ENCODE measurements at regions not wholly inside any gene's neighbourhood (a gene's known extent, or its start where the extent isn't known, plus 50 kb on each side); places are given as distances from the start of the nearest gene placed in this dataset.

DNA sequence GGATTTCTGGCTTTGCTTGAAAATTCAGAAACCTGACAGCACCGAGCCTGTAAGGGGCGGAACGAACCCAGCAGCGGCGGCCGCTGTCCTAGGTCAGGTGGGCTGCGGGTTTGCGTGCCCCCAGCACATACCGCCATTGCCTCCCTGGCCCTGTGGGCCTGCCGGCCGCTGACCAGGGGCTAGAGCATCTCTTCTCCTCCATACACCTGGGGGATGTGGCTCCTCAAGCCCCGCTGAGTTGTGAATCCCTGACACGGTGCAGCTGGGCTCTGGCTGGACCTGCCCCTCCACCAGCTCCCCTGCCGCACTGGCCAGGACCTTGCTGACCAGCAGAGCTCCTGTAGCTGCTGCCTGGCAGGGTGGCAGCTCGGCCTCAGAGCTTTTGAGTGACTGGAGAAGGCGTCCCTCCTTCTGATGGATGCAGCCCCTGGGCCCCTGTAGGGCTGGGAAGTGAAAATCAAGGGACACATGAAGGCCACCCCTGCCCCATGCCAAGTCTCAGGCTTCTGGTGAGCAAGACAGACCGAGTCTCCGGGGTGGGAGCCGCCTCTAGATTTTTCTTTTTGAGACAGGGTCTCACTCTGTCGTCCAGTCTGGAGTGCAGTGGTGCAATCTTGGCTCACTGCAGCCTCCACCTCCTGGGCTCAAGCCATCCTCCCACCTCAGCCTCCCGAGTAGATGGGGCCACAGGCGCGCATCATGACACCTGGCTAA, 184.9 kb upstream of the SFSWAP start:
- Histone ChIP-seq H3K4me1 (ENCODE audit: control extremely low read depth in 1 of 4, control insufficient read depth in 4 of 4, insufficient read depth in 4 of 4, low read length in 3 of 4) (peaks cover 2 to 29% (median 21%) of the 10 kb centered on the region in 4 experiments), H3K9me3 (ENCODE audit: control extremely low read depth in 1 of 5, control insufficient read depth in 4 of 5, insufficient read depth in 2 of 5, low read depth in 1 of 5, low read length in 4 of 5) (no peaks in the 10 kb centered on the region), H3K4me3 (ENCODE audit: control insufficient read depth in 1 of 7, extremely low read depth in 1 of 7, insufficient read depth in 4 of 7, low read depth in 2 of 7, low read length in 6 of 7) (no peak overlapping the region), H3K27me3 (replicated peaks in 2 of 5; ENCODE audit: control insufficient read depth in 4 of 5, insufficient read depth in 5 of 5, low read length in 4 of 5) (no peaks in the 10 kb centered on the region), H3K36me3 (ENCODE audit: control insufficient read depth in 4 of 4, insufficient read depth in 4 of 4, low read length in 3 of 4) (no peaks in the 10 kb centered on the region), H3K27ac (ENCODE audit: insufficient read depth in 1 of 2, low read depth in 1 of 2, low read length in 2 of 2, poor library complexity in 1 of 2, severe bottlenecking in 2 of 2) (no peak overlapping the region)
- no peak for DNase-seq
- ChIA-PET CTCF (no interaction called here), POLR2A (no interaction called here)
- 97% methylated on average over 17 of the region's 23 CpGs for WGBS (ENCODE audit: insufficient coverage)

DNA sequence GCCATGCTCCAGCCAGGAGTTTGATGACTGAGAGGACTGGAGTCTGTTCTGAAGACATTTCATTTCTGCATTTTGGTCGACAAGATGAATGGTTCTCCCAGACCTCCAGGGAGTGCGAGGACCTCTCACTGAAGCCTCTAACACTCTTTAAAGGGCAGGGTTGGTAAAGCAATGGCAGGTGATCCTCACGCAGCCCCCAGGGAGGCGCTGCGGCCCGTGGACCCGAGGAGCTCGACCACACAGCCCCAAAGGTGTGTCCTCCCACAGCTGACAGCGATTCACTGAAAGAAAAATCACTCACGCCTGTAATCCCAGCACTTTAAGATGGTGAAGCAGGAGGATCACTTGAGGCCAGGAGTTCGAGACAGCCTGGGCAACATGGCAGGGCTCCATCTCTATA, 183.8 kb upstream of the SFSWAP start:
- H3K4me1 ChIP-seq (ENCODE audit: control extremely low read depth in 1 of 4, control insufficient read depth in 4 of 4, insufficient read depth in 4 of 4, low read length in 3 of 4), result peaks cover 2 to 29% (median 21%) of the 10 kb centered on the region in 4 experiments
- CTCF ChIA-PET, result interaction anchor here (1.2 kb wide), 1 partner anchor 410 kb away, joined by 3 read pairs; no protein-coding TSS in a partner anchor
- no peak overlapping the region for H3K27ac ChIP-seq (ENCODE audit: insufficient read depth in 1 of 2, low read depth in 1 of 2, low read length in 2 of 2, poor library complexity in 1 of 2, severe bottlenecking in 2 of 2)
- POLR2A ChIA-PET, result no interaction called here
- no peak overlapping the region for H3K4me3 ChIP-seq (ENCODE audit: control insufficient read depth in 1 of 7, extremely low read depth in 1 of 7, insufficient read depth in 4 of 7, low read depth in 2 of 7, low read length in 6 of 7)
- H3K9me3 ChIP-seq (ENCODE audit: control extremely low read depth in 1 of 5, control insufficient read depth in 4 of 5, insufficient read depth in 2 of 5, low read depth in 1 of 5, low read length in 4 of 5), result no peaks in the 10 kb centered on the region
- no peaks in the 10 kb centered on the region for H3K36me3 ChIP-seq (ENCODE audit: control insufficient read depth in 4 of 4, insufficient read depth in 4 of 4, low read length in 3 of 4)
- DNase-seq, result no peak
- no peaks in the 10 kb centered on the region for H3K27me3 ChIP-seq (replicated peaks in 2 of 5; ENCODE audit: control insufficient read depth in 4 of 5, insufficient read depth in 5 of 5, low read length in 4 of 5)
- WGBS (ENCODE audit: insufficient coverage), result 83% methylated on average over 8 of the region's 11 CpGs

DNA sequence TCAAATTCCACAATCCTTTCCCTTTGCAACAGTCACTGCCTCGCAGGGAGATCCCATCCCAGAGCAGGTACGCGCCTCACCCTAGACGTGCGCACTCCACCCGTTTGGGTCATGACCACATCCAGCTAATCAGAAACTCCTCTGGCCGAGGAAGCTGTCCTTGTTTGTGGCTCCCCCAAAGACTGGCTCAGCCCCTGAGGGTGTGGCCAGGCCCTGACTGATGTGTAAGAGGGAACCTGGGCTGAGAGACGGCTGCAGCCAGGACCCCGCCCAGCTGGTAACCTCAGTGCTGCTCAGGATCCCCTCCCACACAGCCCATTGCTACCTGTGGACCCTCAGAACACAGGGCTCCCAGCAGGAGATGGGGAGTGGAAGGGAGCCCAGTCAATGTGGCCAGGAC, 183.2 kb upstream of the SFSWAP start:
- H3K4me1 ChIP-seq (ENCODE audit: control extremely low read depth in 1 of 4, control insufficient read depth in 4 of 4, insufficient read depth in 4 of 4, low read length in 3 of 4), result peaks cover 2 to 29% (median 21%) of the 10 kb centered on the region in 4 experiments
- H3K27me3 ChIP-seq (replicated peaks in 2 of 5; ENCODE audit: control insufficient read depth in 4 of 5, insufficient read depth in 5 of 5, low read length in 4 of 5), result peaks cover 0 to 2% (median 0%) of the 10 kb centered on the region in 5 experiments
- DNase-seq, result no peak
- no peak overlapping the region for H3K27ac ChIP-seq (ENCODE audit: insufficient read depth in 1 of 2, low read depth in 1 of 2, low read length in 2 of 2, poor library complexity in 1 of 2, severe bottlenecking in 2 of 2)
- ChIA-PET POLR2A (no interaction called here), CTCF (interaction anchor here (1.2 to 1.8 kb wide), 2 partner anchors 9 to 411 kb away, joined by 3 to 6 read pairs; no protein-coding TSS in a partner anchor)
- no peaks in the 10 kb centered on the region for H3K9me3 ChIP-seq (ENCODE audit: control extremely low read depth in 1 of 5, control insufficient read depth in 4 of 5, insufficient read depth in 2 of 5, low read depth in 1 of 5, low read length in 4 of 5)
- no peaks in the 10 kb centered on the region for H3K36me3 ChIP-seq (ENCODE audit: control insufficient read depth in 4 of 4, insufficient read depth in 4 of 4, low read length in 3 of 4)
- no peak overlapping the region for H3K4me3 ChIP-seq (ENCODE audit: control insufficient read depth in 1 of 7, extremely low read depth in 1 of 7, insufficient read depth in 4 of 7, low read depth in 2 of 7, low read length in 6 of 7)
- WGBS (ENCODE audit: insufficient coverage), result 91% methylated on average over 8 of the region's 9 CpGs

DNA sequence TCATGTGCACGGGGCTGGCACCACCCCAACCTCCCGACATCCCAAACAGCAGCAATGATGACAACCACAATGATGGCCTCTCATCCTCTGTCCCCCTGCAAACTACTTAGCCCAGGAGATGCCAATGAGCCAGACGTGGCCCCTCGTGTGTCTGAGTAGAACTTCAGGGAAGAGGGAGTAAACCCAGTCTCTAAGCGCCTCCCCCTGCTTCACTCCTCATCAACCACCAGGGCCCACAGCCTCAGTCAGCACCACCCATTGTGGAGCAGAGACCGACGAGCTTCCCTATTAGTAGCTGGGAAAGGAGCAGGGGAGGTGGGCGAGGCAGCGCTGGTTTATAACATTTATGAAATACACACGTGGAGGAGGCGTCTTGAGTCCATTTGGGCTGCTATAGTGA, 182.7 kb upstream of the SFSWAP start:
- H3K4me1 ChIP-seq (ENCODE audit: control extremely low read depth in 1 of 4, control insufficient read depth in 4 of 4, insufficient read depth in 4 of 4, low read length in 3 of 4), result peaks cover 2 to 29% (median 21%) of the 10 kb centered on the region in 4 experiments
- H3K4me3 ChIP-seq (ENCODE audit: control insufficient read depth in 1 of 7, extremely low read depth in 1 of 7, insufficient read depth in 4 of 7, low read depth in 2 of 7, low read length in 6 of 7), result peak overlapping the region in 1 of 7 experiments; percentile 3
- no peak overlapping the region for H3K27ac ChIP-seq (ENCODE audit: insufficient read depth in 1 of 2, low read depth in 1 of 2, low read length in 2 of 2, poor library complexity in 1 of 2, severe bottlenecking in 2 of 2)
- ChIA-PET POLR2A (no interaction called here), CTCF (interaction anchor here (1.2 to 1.8 kb wide), 2 partner anchors 9 to 411 kb away, joined by 3 to 6 read pairs; no protein-coding TSS in a partner anchor)
- peaks cover 0 to 2% (median 0%) of the 10 kb centered on the region in 5 experiments for H3K27me3 ChIP-seq (replicated peaks in 2 of 5; ENCODE audit: control insufficient read depth in 4 of 5, insufficient read depth in 5 of 5, low read length in 4 of 5)
- no peaks in the 10 kb centered on the region for H3K36me3 ChIP-seq (ENCODE audit: control insufficient read depth in 4 of 4, insufficient read depth in 4 of 4, low read length in 3 of 4)
- no peaks in the 10 kb centered on the region for H3K9me3 ChIP-seq (ENCODE audit: control extremely low read depth in 1 of 5, control insufficient read depth in 4 of 5, insufficient read depth in 2 of 5, low read depth in 1 of 5, low read length in 4 of 5)
- DNase-seq, result no peak
- 98% methylated on average over 7 of the region's 11 CpGs for WGBS (ENCODE audit: insufficient coverage)

DNA sequence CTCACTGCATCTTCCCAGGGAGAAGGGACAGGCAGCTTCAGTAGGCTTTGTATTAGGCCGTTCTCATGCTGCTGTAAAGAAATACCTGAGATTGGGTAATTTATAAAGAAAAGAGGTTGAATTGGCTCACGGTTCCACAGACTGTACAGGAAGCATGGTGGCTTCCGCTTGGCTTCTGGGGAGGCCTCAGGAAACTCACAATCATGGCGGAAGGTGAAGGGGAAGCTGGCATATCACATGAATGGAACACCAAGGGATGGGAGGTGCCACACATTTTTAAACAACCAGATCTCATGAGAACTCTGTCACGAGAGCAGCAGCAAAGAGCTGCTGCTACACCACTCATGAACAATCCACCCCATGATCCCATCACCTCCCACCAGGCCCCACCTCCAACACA, 182.2 kb upstream of the SFSWAP start:
- Histone ChIP-seq H3K4me1 (ENCODE audit: control extremely low read depth in 1 of 4, control insufficient read depth in 4 of 4, insufficient read depth in 4 of 4, low read length in 3 of 4) (peaks cover 2 to 29% (median 21%) of the 10 kb centered on the region in 4 experiments), H3K4me3 (ENCODE audit: control insufficient read depth in 1 of 7, extremely low read depth in 1 of 7, insufficient read depth in 4 of 7, low read depth in 2 of 7, low read length in 6 of 7) (peak overlapping the region in 2 of 7 experiments; percentile 1 to 3), H3K36me3 (ENCODE audit: control insufficient read depth in 4 of 4, insufficient read depth in 4 of 4, low read length in 3 of 4) (no peaks in the 10 kb centered on the region), H3K27me3 (replicated peaks in 2 of 5; ENCODE audit: control insufficient read depth in 4 of 5, insufficient read depth in 5 of 5, low read length in 4 of 5) (peaks cover 0 to 2% (median 0%) of the 10 kb centered on the region in 5 experiments), H3K9me3 (ENCODE audit: control extremely low read depth in 1 of 5, control insufficient read depth in 4 of 5, insufficient read depth in 2 of 5, low read depth in 1 of 5, low read length in 4 of 5) (no peaks in the 10 kb centered on the region), H3K27ac (ENCODE audit: insufficient read depth in 1 of 2, low read depth in 1 of 2, low read length in 2 of 2, poor library complexity in 1 of 2, severe bottlenecking in 2 of 2) (no peak overlapping the region)
- CTCF ChIA-PET, result interaction anchor here (1.8 kb wide), 1 partner anchor 8 kb away, joined by 6 read pairs; no protein-coding TSS in a partner anchor
- peak; percentile 35 to 80 (median 67) for DNase-seq
- WGBS (ENCODE audit: insufficient coverage), result 15% methylated on average over 5 of the region's 5 CpGs
- POLR2A ChIA-PET, result no interaction called here

DNA sequence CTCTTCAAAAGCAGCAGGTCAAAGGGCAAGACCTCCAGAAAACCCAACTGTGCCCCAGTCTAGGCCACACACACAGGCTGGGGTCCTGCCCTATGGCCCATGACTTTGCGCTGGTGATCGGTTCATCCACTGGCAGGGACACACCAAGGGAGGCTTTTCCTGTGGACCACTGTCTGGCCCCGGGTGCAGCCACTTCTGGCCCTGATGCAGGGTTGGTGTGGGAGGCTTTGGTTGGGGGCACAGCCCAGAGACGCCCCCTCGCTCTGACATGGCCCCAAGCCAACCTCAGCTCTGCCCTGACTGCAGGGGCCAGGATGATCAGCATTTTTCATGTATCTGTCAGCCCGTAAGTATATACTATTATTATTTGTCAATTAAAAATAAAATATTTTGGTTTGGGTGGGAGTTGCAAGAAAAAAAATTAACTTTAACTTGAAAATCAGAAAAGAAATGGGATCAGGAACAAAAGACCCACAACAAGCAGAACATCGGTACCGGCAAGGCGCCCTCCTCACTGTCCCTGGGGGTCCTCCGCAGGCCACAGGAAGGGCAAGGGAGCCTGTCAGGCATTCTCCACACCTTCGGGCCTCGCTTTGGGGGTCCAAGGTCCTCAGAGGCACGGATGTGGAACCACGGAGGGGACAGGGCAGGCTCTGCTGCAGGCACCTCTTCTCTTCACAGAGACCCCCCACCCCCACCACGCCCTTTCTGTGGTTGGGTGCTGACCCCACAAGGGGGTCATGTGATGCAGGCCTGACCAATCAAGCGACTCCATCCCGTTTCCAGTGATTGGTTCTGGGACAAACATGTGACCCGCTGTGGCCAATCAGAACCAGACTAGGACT, 181.5 kb upstream of the SFSWAP start:
- peak overlapping the region in 1 of 7 experiments; percentile 1 for H3K4me3 ChIP-seq (ENCODE audit: control insufficient read depth in 1 of 7, extremely low read depth in 1 of 7, insufficient read depth in 4 of 7, low read depth in 2 of 7, low read length in 6 of 7)
- ChIA-PET CTCF (interaction anchor here (1.8 kb wide), 1 partner anchor 8 kb away, joined by 6 read pairs; no protein-coding TSS in a partner anchor), POLR2A (no interaction called here)
- WGBS (ENCODE audit: insufficient coverage), result 97% methylated on average over 14 of the region's 18 CpGs
- H3K27me3 ChIP-seq (replicated peaks in 2 of 5; ENCODE audit: control insufficient read depth in 4 of 5, insufficient read depth in 5 of 5, low read length in 4 of 5), result peaks cover 0 to 2% (median 0%) of the 10 kb centered on the region in 5 experiments
- no peak overlapping the region for H3K27ac ChIP-seq (ENCODE audit: insufficient read depth in 1 of 2, low read depth in 1 of 2, low read length in 2 of 2, poor library complexity in 1 of 2, severe bottlenecking in 2 of 2)
- H3K4me1 ChIP-seq (ENCODE audit: control extremely low read depth in 1 of 4, control insufficient read depth in 4 of 4, insufficient read depth in 4 of 4, low read length in 3 of 4), result peaks cover 2 to 29% (median 21%) of the 10 kb centered on the region in 4 experiments
- DNase-seq, result no peak
- H3K9me3 ChIP-seq (ENCODE audit: control extremely low read depth in 1 of 5, control insufficient read depth in 4 of 5, insufficient read depth in 2 of 5, low read depth in 1 of 5, low read length in 4 of 5), result no peaks in the 10 kb centered on the region
- no peaks in the 10 kb centered on the region for H3K36me3 ChIP-seq (ENCODE audit: control insufficient read depth in 4 of 4, insufficient read depth in 4 of 4, low read length in 3 of 4)

DNA sequence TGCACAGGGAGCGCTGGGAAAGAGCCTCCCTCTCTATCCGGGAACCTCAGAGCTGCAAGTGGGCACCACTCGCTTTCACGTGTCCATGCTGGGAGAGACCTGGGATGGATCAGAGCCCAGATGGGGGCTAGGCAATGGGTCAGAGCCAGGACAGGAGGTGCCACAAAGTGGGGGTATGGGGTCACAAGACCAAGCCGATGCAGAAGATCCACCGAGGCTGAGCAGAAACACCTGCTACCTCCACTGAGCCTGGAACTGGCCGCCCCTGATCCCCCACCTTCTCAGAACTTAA, 180.9 kb upstream of the SFSWAP start:
- WGBS (ENCODE audit: insufficient coverage), result 99% methylated on average over 6 of the region's 7 CpGs
- Histone ChIP-seq H3K9me3 (ENCODE audit: control extremely low read depth in 1 of 5, control insufficient read depth in 4 of 5, insufficient read depth in 2 of 5, low read depth in 1 of 5, low read length in 4 of 5) (no peaks in the 10 kb centered on the region), H3K27me3 (replicated peaks in 2 of 5; ENCODE audit: control insufficient read depth in 4 of 5, insufficient read depth in 5 of 5, low read length in 4 of 5) (peaks cover 0 to 2% (median 0%) of the 10 kb centered on the region in 5 experiments), H3K36me3 (ENCODE audit: control insufficient read depth in 4 of 4, insufficient read depth in 4 of 4, low read length in 3 of 4) (no peaks in the 10 kb centered on the region), H3K4me3 (ENCODE audit: control insufficient read depth in 1 of 7, extremely low read depth in 1 of 7, insufficient read depth in 4 of 7, low read depth in 2 of 7, low read length in 6 of 7) (no peak overlapping the region), H3K27ac (ENCODE audit: insufficient read depth in 1 of 2, low read depth in 1 of 2, low read length in 2 of 2, poor library complexity in 1 of 2, severe bottlenecking in 2 of 2) (no peak overlapping the region), H3K4me1 (ENCODE audit: control extremely low read depth in 1 of 4, control insufficient read depth in 4 of 4, insufficient read depth in 4 of 4, low read length in 3 of 4) (peaks cover 2 to 29% (median 21%) of the 10 kb centered on the region in 4 experiments)
- CTCF ChIA-PET, result no interaction called here
- DNase-seq, result no peak
- POLR2A ChIA-PET, result no interaction called here
